ENCODE measurements at regions not wholly inside any gene's neighbourhood (a gene's known extent, or its start where the extent isn't known, plus 50 kb on each side); places are given as distances from the start of the nearest gene placed in this dataset.

GRCh38 chr5:74118071-74118470, 492.1 kb downstream of the ARHGEF28 start:
- Histone ChIP-seq H3K4me1 (ENCODE audit: control insufficient read depth in 1 of 2, insufficient read depth in 2 of 2, low read length in 2 of 2) (no peaks in the 10 kb centered on the region), H3K27ac (ENCODE audit: low read length) (no peak overlapping the region), H3K36me3 (ENCODE audit: control insufficient read depth in 1 of 2, insufficient read depth in 2 of 2, low read length in 2 of 2) (no peaks in the 10 kb centered on the region), H3K27me3 (ENCODE audit: low read depth, low read length) (no peaks in the 10 kb centered on the region), H3K4me3 (ENCODE audit: low read depth in 1 of 2, low read length in 2 of 2) (no peak overlapping the region), H3K9me3 (ENCODE audit: control insufficient read depth in 1 of 2, low read length in 2 of 2) (peaks cover 0 to 5% of the 10 kb centered on the region in 2 donors)

- no peaks in the 10 kb centered on the region for H3K27me3 ChIP-seq (ENCODE audit: low read depth, low read length)
- no peaks in the 10 kb centered on the region for H3K36me3 ChIP-seq (ENCODE audit: control insufficient read depth in 1 of 2, insufficient read depth in 2 of 2, low read length in 2 of 2)
- no peak overlapping the region for H3K27ac ChIP-seq (ENCODE audit: low read length)
- H3K4me1 ChIP-seq (ENCODE audit: control insufficient read depth in 1 of 2, insufficient read depth in 2 of 2, low read length in 2 of 2), result peaks cover 0 to 7% of the 10 kb centered on the region in 2 donors
- H3K9me3 ChIP-seq (ENCODE audit: control insufficient read depth in 1 of 2, low read length in 2 of 2), result peaks cover 0 to 5% of the 10 kb centered on the region in 2 donors
- no peak overlapping the region for H3K4me3 ChIP-seq (ENCODE audit: low read depth in 1 of 2, low read length in 2 of 2)
Observed at GRCh38 chr5:74116984-74117383, 491.0 kb downstream of the ARHGEF28 start.

GRCh38 chr5:74116266-74116665, 490.3 kb downstream of the ARHGEF28 start:
- Histone ChIP-seq H3K9me3 (ENCODE audit: control insufficient read depth in 1 of 2, low read length in 2 of 2) (peaks cover 0 to 5% of the 10 kb centered on the region in 2 donors), H3K27ac (ENCODE audit: low read length) (no peak overlapping the region), H3K36me3 (ENCODE audit: control insufficient read depth in 1 of 2, insufficient read depth in 2 of 2, low read length in 2 of 2) (no peaks in the 10 kb centered on the region), H3K4me1 (ENCODE audit: control insufficient read depth in 1 of 2, insufficient read depth in 2 of 2, low read length in 2 of 2) (peaks cover 0 to 7% of the 10 kb centered on the region in 2 donors), H3K27me3 (ENCODE audit: low read depth, low read length) (no peaks in the 10 kb centered on the region), H3K4me3 (ENCODE audit: low read depth in 1 of 2, low read length in 2 of 2) (no peak overlapping the region)

- no peak overlapping the region for H3K27ac ChIP-seq (ENCODE audit: low read length)
- no peaks in the 10 kb centered on the region for H3K36me3 ChIP-seq (ENCODE audit: control insufficient read depth in 1 of 2, insufficient read depth in 2 of 2, low read length in 2 of 2)
- H3K4me1 ChIP-seq (ENCODE audit: control insufficient read depth in 1 of 2, insufficient read depth in 2 of 2, low read length in 2 of 2), result peaks cover 0 to 7% of the 10 kb centered on the region in 2 donors
- no peak overlapping the region for H3K4me3 ChIP-seq (ENCODE audit: low read depth in 1 of 2, low read length in 2 of 2)
- H3K9me3 ChIP-seq (ENCODE audit: control insufficient read depth in 1 of 2, low read length in 2 of 2), result peaks cover 0 to 5% of the 10 kb centered on the region in 2 donors
- H3K27me3 ChIP-seq (ENCODE audit: low read depth, low read length), result no peaks in the 10 kb centered on the region
Observed at GRCh38 chr5:74113927-74114326, 487.9 kb downstream of the ARHGEF28 start.

- Histone ChIP-seq H3K9me3 (ENCODE audit: control insufficient read depth in 1 of 2, low read length in 2 of 2) (no peaks in the 10 kb centered on the region), H3K27me3 (ENCODE audit: low read depth, low read length) (no peaks in the 10 kb centered on the region), H3K27ac (ENCODE audit: low read length) (no peak overlapping the region), H3K4me1 (ENCODE audit: control insufficient read depth in 1 of 2, insufficient read depth in 2 of 2, low read length in 2 of 2) (peaks cover 0 to 7% of the 10 kb centered on the region in 2 donors), H3K36me3 (ENCODE audit: control insufficient read depth in 1 of 2, insufficient read depth in 2 of 2, low read length in 2 of 2) (no peaks in the 10 kb centered on the region), H3K4me3 (ENCODE audit: low read depth in 1 of 2, low read length in 2 of 2) (no peak overlapping the region)
Observed at GRCh38 chr5:74113196-74113540, 487.2 kb downstream of the ARHGEF28 start.

- Histone ChIP-seq H3K4me1 (ENCODE audit: control insufficient read depth in 1 of 2, insufficient read depth in 2 of 2, low read length in 2 of 2) (peaks cover 0 to 7% of the 10 kb centered on the region in 2 donors), H3K4me3 (ENCODE audit: low read depth in 1 of 2, low read length in 2 of 2) (no peak overlapping the region), H3K27me3 (ENCODE audit: low read depth, low read length) (no peaks in the 10 kb centered on the region), H3K36me3 (ENCODE audit: control insufficient read depth in 1 of 2, insufficient read depth in 2 of 2, low read length in 2 of 2) (no peaks in the 10 kb centered on the region), H3K9me3 (ENCODE audit: control insufficient read depth in 1 of 2, low read length in 2 of 2) (no peaks in the 10 kb centered on the region), H3K27ac (ENCODE audit: low read length) (no peak overlapping the region)
Observed at GRCh38 chr5:74112372-74113195, 486.6 kb downstream of the ARHGEF28 start.

- Histone ChIP-seq H3K36me3 (ENCODE audit: control insufficient read depth in 1 of 2, insufficient read depth in 2 of 2, low read length in 2 of 2) (no peaks in the 10 kb centered on the region), H3K4me3 (ENCODE audit: low read depth in 1 of 2, low read length in 2 of 2) (no peak overlapping the region), H3K9me3 (ENCODE audit: control insufficient read depth in 1 of 2, low read length in 2 of 2) (no peaks in the 10 kb centered on the region), H3K27me3 (ENCODE audit: low read depth, low read length) (no peaks in the 10 kb centered on the region), H3K4me1 (ENCODE audit: control insufficient read depth in 1 of 2, insufficient read depth in 2 of 2, low read length in 2 of 2) (peaks cover 0 to 7% of the 10 kb centered on the region in 2 donors), H3K27ac (ENCODE audit: low read length) (no peak overlapping the region)
Observed at GRCh38 chr5:74111764-74112163, 485.8 kb downstream of the ARHGEF28 start.

- no peaks in the 10 kb centered on the region for H3K36me3 ChIP-seq (ENCODE audit: control insufficient read depth in 1 of 2, insufficient read depth in 2 of 2, low read length in 2 of 2)
- H3K27me3 ChIP-seq (ENCODE audit: low read depth, low read length), result no peaks in the 10 kb centered on the region
- H3K27ac ChIP-seq (ENCODE audit: low read length), result no peak overlapping the region
- peaks cover 0 to 7% of the 10 kb centered on the region in 2 donors for H3K4me1 ChIP-seq (ENCODE audit: control insufficient read depth in 1 of 2, insufficient read depth in 2 of 2, low read length in 2 of 2)
- no peak overlapping the region for H3K4me3 ChIP-seq (ENCODE audit: low read depth in 1 of 2, low read length in 2 of 2)
- H3K9me3 ChIP-seq (ENCODE audit: control insufficient read depth in 1 of 2, low read length in 2 of 2), result no peaks in the 10 kb centered on the region
Observed at GRCh38 chr5:74109344-74109743, 483.3 kb downstream of the ARHGEF28 start.

GRCh38 chr5:74107899-74108298, 481.9 kb downstream of the ARHGEF28 start:
- Histone ChIP-seq H3K4me1 (ENCODE audit: control insufficient read depth in 1 of 2, insufficient read depth in 2 of 2, low read length in 2 of 2) (peaks cover 0 to 7% of the 10 kb centered on the region in 2 donors), H3K27me3 (ENCODE audit: low read depth, low read length) (no peaks in the 10 kb centered on the region), H3K9me3 (ENCODE audit: control insufficient read depth in 1 of 2, low read length in 2 of 2) (no peaks in the 10 kb centered on the region), H3K4me3 (ENCODE audit: low read depth in 1 of 2, low read length in 2 of 2) (no peak overlapping the region), H3K27ac (ENCODE audit: low read length) (no peak overlapping the region), H3K36me3 (ENCODE audit: control insufficient read depth in 1 of 2, insufficient read depth in 2 of 2, low read length in 2 of 2) (no peaks in the 10 kb centered on the region)

GRCh38 chr5:74105126-74105780, 479.3 kb downstream of the ARHGEF28 start:
- Histone ChIP-seq H3K27me3 (ENCODE audit: low read depth, low read length) (no peaks in the 10 kb centered on the region), H3K27ac (ENCODE audit: low read length) (no peak overlapping the region), H3K4me3 (ENCODE audit: low read depth in 1 of 2, low read length in 2 of 2) (no peak overlapping the region), H3K9me3 (ENCODE audit: control insufficient read depth in 1 of 2, low read length in 2 of 2) (no peaks in the 10 kb centered on the region), H3K36me3 (ENCODE audit: control insufficient read depth in 1 of 2, insufficient read depth in 2 of 2, low read length in 2 of 2) (no peaks in the 10 kb centered on the region), H3K4me1 (ENCODE audit: control insufficient read depth in 1 of 2, insufficient read depth in 2 of 2, low read length in 2 of 2) (no peaks in the 10 kb centered on the region)

GRCh38 chr5:74103131-74104023, 477.4 kb downstream of the ARHGEF28 start:
- Histone ChIP-seq H3K9me3 (ENCODE audit: control insufficient read depth in 1 of 2, low read length in 2 of 2) (no peaks in the 10 kb centered on the region), H3K27ac (ENCODE audit: low read length) (no peak overlapping the region), H3K27me3 (ENCODE audit: low read depth, low read length) (no peaks in the 10 kb centered on the region), H3K4me1 (ENCODE audit: control insufficient read depth in 1 of 2, insufficient read depth in 2 of 2, low read length in 2 of 2) (no peaks in the 10 kb centered on the region), H3K36me3 (ENCODE audit: control insufficient read depth in 1 of 2, insufficient read depth in 2 of 2, low read length in 2 of 2) (no peaks in the 10 kb centered on the region), H3K4me3 (ENCODE audit: low read depth in 1 of 2, low read length in 2 of 2) (no peak overlapping the region)
